Left lung (tissue), 4 donors: ENCODE measurements at regions not wholly inside any gene's neighbourhood (a gene's known extent, or its start where the extent isn't known, plus 50 kb on each side); places are given as distances from the start of the nearest gene placed in this dataset.
A peak's percentile ranks its signal among the peaks of the same experiment; 100 is the strongest.

ENCODE experiments used
- ATAC-seq: fragments of 200-7000 bp; cut with Tn5 transposase; one replicate; pipeline ENCODE4 v1.9.1; 2020; ENCODE audit warnings: moderate library complexity
- DNase-seq, 4 donors: peaks; one replicate each; pipeline ENCODE4 v3.0.0-alpha.2; 2013 to 2020
- H3K27ac ChIP-seq, 2 donors: fragments of 200-600 bp; sonication (generic) in 1 of 2; one replicate each; pipeline versions ENCODE4 v1.5.0 to v1.8.0; 2020 to 2021
- H3K27me3 ChIP-seq, 2 donors: fragments of 200-600 bp; sonication (generic) in 1 of 2; one replicate each; pipeline versions ENCODE4 v1.5.0 to v1.8.0; 2020 to 2021
- H3K36me3 ChIP-seq, 2 donors: fragments of 200-600 bp; sonication (generic) in 1 of 2; one replicate each; pipeline versions ENCODE4 v1.5.0 to v1.8.0; 2020 to 2021
- H3K4me1 ChIP-seq, 2 donors: fragments of 200-600 bp; one replicate each; pipeline ENCODE4 v1.8.0; 2021
- H3K4me3 ChIP-seq, 2 donors: fragments of 200-600 bp; sonication (generic) in 1 of 2; one replicate each; pipeline versions ENCODE4 v1.5.0 to v1.8.0; 2020 to 2021; ENCODE audit warnings: mild to moderate bottlenecking in 1 of 2
- H3K9me3 ChIP-seq, 2 donors: fragments of 200-600 bp; sonication (generic) in 1 of 2; one replicate each; pipeline versions ENCODE4 v1.5.0 to v1.8.0; 2020 to 2021
- CTCF ChIP-seq, 2 donors: fragments of 200-600 bp; sonication (generic) in 1 of 2; IDR thresholded peaks; one replicate each; pipeline versions ENCODE4 v1.5.0 to v1.8.0; 2021; ENCODE audit warnings: antibody characterized with exemption in 2 of 2
- intact Hi-C, 2 donors: fragments of 100-400 bp; cut with DNase I; formaldehyde crosslinking; loops; one replicate each; pipeline versions ENCODE4 v1.11.2 to v1.14.2; 2022
- donor health status: DM: no; HTN: yes; CAD: no.
- donor health status: DM: no; HTN: no; CAD: no.

- Histone ChIP-seq H3K4me3 (no peak overlapping the region), H3K4me1 (peaks cover 0 to 20% of the 10 kb centered on the region in 2 donors), H3K27me3 (no peaks in the 10 kb centered on the region), H3K36me3 (no peaks in the 10 kb centered on the region), H3K9me3 (no peaks in the 10 kb centered on the region), H3K27ac (no peak overlapping the region)
- peak in 1 of 4 donors; percentile 45 for DNase-seq
- ATAC-seq = no peak
- intact Hi-C loops = no loop called here
- no peak for TF ChIP-seq CTCF (IDR thresholded peaks at IDR 0.05)
These were observed 51.8 kb upstream of the RIPOR2 start for GRCh38 chr6:24987446-24988115.

GRCh38 chr6:24988562-24988961 is 52.8 kb upstream of the RIPOR2 start:
- H3K36me3 ChIP-seq = no peaks in the 10 kb centered on the region
- no peaks in the 10 kb centered on the region for H3K9me3 ChIP-seq
- no peaks in the 10 kb centered on the region for H3K27me3 ChIP-seq
- DNase-seq = no peak
- no peak overlapping the region for H3K4me3 ChIP-seq
- ATAC-seq = no peak
- intact Hi-C loops = no loop called here
- H3K27ac ChIP-seq = no peak overlapping the region
- TF ChIP-seq CTCF (IDR thresholded peaks at IDR 0.05) = no peak
- peaks cover 0 to 20% of the 10 kb centered on the region in 2 donors for H3K4me1 ChIP-seq

- Histone ChIP-seq H3K27ac (no peak overlapping the region), H3K4me1 (peaks cover 0 to 20% of the 10 kb centered on the region in 2 donors), H3K4me3 (no peak overlapping the region), H3K36me3 (no peaks in the 10 kb centered on the region), H3K9me3 (no peaks in the 10 kb centered on the region), H3K27me3 (no peaks in the 10 kb centered on the region)
- no peak for TF ChIP-seq CTCF (IDR thresholded peaks at IDR 0.05)
- DNase-seq (no peak), ATAC-seq (peak; percentile 38)
- intact Hi-C loops = no loop called here
These were observed 54.6 kb upstream of the RIPOR2 start for GRCh38 chr6:24990236-24990845.

GRCh38 chr6:24990944-24991809 is 55.4 kb upstream of the RIPOR2 start:
- no peaks in the 10 kb centered on the region for H3K9me3 ChIP-seq
- intact Hi-C loops = no loop called here
- no peak for DNase-seq
- H3K27ac ChIP-seq = no peak overlapping the region
- H3K4me1 ChIP-seq = peaks cover 0 to 25% of the 10 kb centered on the region in 2 donors
- TF ChIP-seq CTCF (IDR thresholded peaks at IDR 0.05) = no peak
- H3K36me3 ChIP-seq = no peaks in the 10 kb centered on the region
- no peak for ATAC-seq
- H3K27me3 ChIP-seq = no peaks in the 10 kb centered on the region
- no peak overlapping the region for H3K4me3 ChIP-seq
